CD14-positive monocyte (primary cell): ENCODE measurements at regions not wholly inside any gene's neighbourhood (a gene's known extent, or its start where the extent isn't known, plus 50 kb on each side); places are given as distances from the start of the nearest gene placed in this dataset.

Source experiments
- DNase-seq, 3 donors: peaks; one replicate each; pipeline ENCODE4 v3.0.0-alpha.2; 2011 to 2022
- H2AFZ ChIP-seq: 2 replicates; pipeline ENCODE4 v1.6.0; 2012; ENCODE audit warnings: mild to moderate bottlenecking, low read depth, low read length, inconsistent platforms; ENCODE audit not compliant: insufficient read depth, poor library complexity, severe bottlenecking
- H3K27ac ChIP-seq, 2 donors: 1 replicate in 1 of 2; 2 replicates in 1 of 2; pipeline ENCODE4 v1.5.1; 2012 to 2013; ENCODE audit warnings: low read length in 2 of 2, control low read depth in 1 of 2, inconsistent platforms in 1 of 2, low read depth in 1 of 2, mild to moderate bottlenecking in 1 of 2
- H3K27me3 ChIP-seq, 2 donors: one replicate each; pipeline versions ENCODE4 v1.6.0 to v1.6.1; 2011 to 2013; ENCODE audit warnings: low read length in 2 of 2; ENCODE audit not compliant: control insufficient read depth in 2 of 2, insufficient read depth in 2 of 2
- H3K36me3 ChIP-seq, 2 donors: replicated peaks in 1 of 2; 1 replicate in 1 of 2; 2 replicates in 1 of 2; pipeline versions ENCODE4 v1.5.1 to v1.6.1; 2012 to 2013; ENCODE audit warnings: low read length in 2 of 2, control low read depth in 1 of 2, inconsistent platforms in 1 of 2, mild to moderate bottlenecking in 1 of 2; ENCODE audit not compliant: insufficient read depth in 2 of 2, control insufficient read depth in 1 of 2
- H3K4me1 ChIP-seq, 2 donors: 1 replicate in 1 of 2; 2 replicates in 1 of 2; pipeline versions ENCODE4 v1.5.1 to v1.6.1; 2012 to 2013; ENCODE audit warnings: low read length in 2 of 2, control low read depth in 1 of 2, inconsistent platforms in 1 of 2, mild to moderate bottlenecking in 1 of 2, moderate library complexity in 1 of 2; ENCODE audit not compliant: insufficient read depth in 2 of 2, control insufficient read depth in 1 of 2
- H3K4me2 ChIP-seq: replicated peaks from 2 replicates; pipeline ENCODE3; 2012; ENCODE audit warnings: low read length, moderate library complexity, mild to moderate bottlenecking; ENCODE audit not compliant: poor library complexity, severe bottlenecking; ENCODE audit errors: extremely low read depth
- H3K4me3 ChIP-seq, 3 experiments: fragments of 200-600 bp in 1 of 3; sonication (generic) in 1 of 3; replicated peaks in 1 of 3; 1 replicate in 2 of 3; 2 replicates in 1 of 3; pipeline ENCODE4 v1.5.1; 2011 to 2013; ENCODE audit warnings: low read length in 3 of 3, mild to moderate bottlenecking in 3 of 3, control low read depth in 2 of 3, low read depth in 2 of 3, inconsistent platforms in 1 of 3, moderate library complexity in 1 of 3
- H3K79me2 ChIP-seq: 2 replicates; pipeline ENCODE4 v1.6.0; 2012; ENCODE audit warnings: mild to moderate bottlenecking, control low read depth, inconsistent platforms, low read length, moderate library complexity; ENCODE audit not compliant: insufficient read depth
- H3K9ac ChIP-seq: 2 replicates; pipeline ENCODE4 v1.6.0; 2017; ENCODE audit warnings: low read length, mild to moderate bottlenecking; ENCODE audit not compliant: insufficient read depth, poor library complexity, severe bottlenecking
- H3K9me3 ChIP-seq, 2 donors: replicated peaks in 1 of 2; 1 replicate in 1 of 2; 2 replicates in 1 of 2; pipeline versions ENCODE4 v1.5.1 to v1.6.1; 2012 to 2013; ENCODE audit warnings: low read length in 2 of 2, control low read depth in 1 of 2; ENCODE audit not compliant: control insufficient read depth in 1 of 2, insufficient read depth in 1 of 2
- H4K20me1 ChIP-seq: 2 replicates; pipeline ENCODE4 v1.6.0; 2012; ENCODE audit warnings: mild to moderate bottlenecking, low read length, control low read depth, moderate library complexity; ENCODE audit not compliant: insufficient read depth
- H3K27ac Mint-ChIP-seq, 7 donors: one replicate each; pipeline ENCODE4 v1.8.0; 2020; ENCODE audit warnings: mild to moderate bottlenecking in 7 of 7, mixed read lengths in 7 of 7, moderate library complexity in 6 of 7, inconsistent platforms in 2 of 7
- H3K27me3 Mint-ChIP-seq, 3 donors: one replicate each; pipeline ENCODE4 v1.8.0; 2021 to 2022; ENCODE audit warnings: low read depth in 3 of 3, mild to moderate bottlenecking in 3 of 3, mixed read lengths in 3 of 3, moderate library complexity in 3 of 3, inconsistent platforms in 1 of 3
- H3K36me3 Mint-ChIP-seq, 2 donors: one replicate each; pipeline ENCODE4 v1.8.0; 2020; ENCODE audit warnings: mixed read lengths in 2 of 2, inconsistent platforms in 1 of 2, mild to moderate bottlenecking in 1 of 2
- H3K4me1 Mint-ChIP-seq: one replicate; pipeline ENCODE4 v1.8.0; 2020; ENCODE audit warnings: mild to moderate bottlenecking, mixed read lengths
- H3K4me3 Mint-ChIP-seq, 2 donors: one replicate each; pipeline ENCODE4 v1.8.0; 2020; ENCODE audit warnings: mild to moderate bottlenecking in 2 of 2, mixed read lengths in 2 of 2, moderate library complexity in 1 of 2
- H3K9me3 Mint-ChIP-seq, 7 donors: one replicate each; pipeline ENCODE4 v1.8.0; 2020 to 2022; ENCODE audit warnings: mixed read lengths in 7 of 7, mild to moderate bottlenecking in 6 of 7, moderate library complexity in 6 of 7, inconsistent platforms in 2 of 7
- WGBS: methylation state at CpG from one replicate; pipeline ENCODE4 v1.1.5; 2013; ENCODE audit warnings: missing lambda C conversion rate; ENCODE audit not compliant: insufficient coverage; 5-methylcytosine and 5-hydroxymethylcytosine counted together
- intact Hi-C, 2 donors: fragments of 100-400 bp; cut with micrococcal nuclease; formaldehyde crosslinking; loops; one replicate each; pipeline versions ENCODE4 v1.15.0 to v1.15.1; 2023
- TF ChIP-seq, protein P1 (sequence below): fragments of 200-600 bp; IDR thresholded peaks from one replicate; pipeline ENCODE4 v1.8.0; 2022; ENCODE audit warnings: antibody characterized with exemption, mild to moderate bottlenecking

DNA sequence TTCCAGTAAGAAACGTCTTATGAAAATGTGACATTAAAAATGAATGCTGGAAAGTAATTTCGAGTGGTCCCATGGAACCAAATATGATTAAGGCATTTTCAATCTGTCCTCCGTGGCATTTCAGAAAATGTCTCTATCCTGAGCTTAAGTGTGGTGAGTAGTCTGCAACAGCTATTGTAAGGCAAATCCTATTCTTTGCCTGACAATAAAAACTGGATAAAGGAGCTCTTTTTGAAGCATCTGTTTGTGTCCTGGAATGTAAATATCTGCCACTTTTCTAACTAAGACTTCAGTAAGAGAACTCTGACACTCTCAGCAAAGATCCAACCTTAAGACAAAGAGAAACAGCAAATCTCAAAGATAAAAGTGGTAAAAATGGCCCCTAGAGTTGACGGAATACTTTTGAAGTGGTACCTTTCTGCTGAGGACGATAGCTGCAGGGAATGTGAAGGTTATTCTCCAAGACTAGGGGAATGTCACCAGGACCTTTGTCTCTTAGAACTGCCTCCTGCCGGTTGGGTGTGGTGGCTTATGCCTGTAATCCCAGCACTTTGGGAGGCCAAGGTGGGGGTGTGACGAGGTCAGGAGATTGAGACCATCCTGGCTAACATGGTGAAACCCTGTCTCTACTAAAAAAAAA, 486.7 kb upstream of the ZP4 start:
- Histone ChIP-seq H3K36me3 (no peaks in the 10 kb centered on the region), H3K27me3 (no peaks in the 10 kb centered on the region), H3K4me2 (no peak overlapping the region), H3K27ac (no peak overlapping the region), H2AFZ (no peak overlapping the region), H4K20me1 (no peaks in the 10 kb centered on the region), H3K9me3 (no peaks in the 10 kb centered on the region), H3K4me3 (no peak overlapping the region), H3K9ac (no peak overlapping the region), H3K4me1 (no peaks in the 10 kb centered on the region), H3K79me2 (no peaks in the 10 kb centered on the region)
- Mint-ChIP-seq H3K4me1 (no peaks in the 10 kb centered on the region), H3K27me3 (no peaks in the 10 kb centered on the region), H3K9me3 (peaks cover 4 to 17% (median 10%) of the 10 kb centered on the region in 7 donors), H3K27ac (no peak overlapping the region), H3K4me3 (no peak overlapping the region), H3K36me3 (no peaks in the 10 kb centered on the region)
- TF ChIP-seq, protein P1, sequence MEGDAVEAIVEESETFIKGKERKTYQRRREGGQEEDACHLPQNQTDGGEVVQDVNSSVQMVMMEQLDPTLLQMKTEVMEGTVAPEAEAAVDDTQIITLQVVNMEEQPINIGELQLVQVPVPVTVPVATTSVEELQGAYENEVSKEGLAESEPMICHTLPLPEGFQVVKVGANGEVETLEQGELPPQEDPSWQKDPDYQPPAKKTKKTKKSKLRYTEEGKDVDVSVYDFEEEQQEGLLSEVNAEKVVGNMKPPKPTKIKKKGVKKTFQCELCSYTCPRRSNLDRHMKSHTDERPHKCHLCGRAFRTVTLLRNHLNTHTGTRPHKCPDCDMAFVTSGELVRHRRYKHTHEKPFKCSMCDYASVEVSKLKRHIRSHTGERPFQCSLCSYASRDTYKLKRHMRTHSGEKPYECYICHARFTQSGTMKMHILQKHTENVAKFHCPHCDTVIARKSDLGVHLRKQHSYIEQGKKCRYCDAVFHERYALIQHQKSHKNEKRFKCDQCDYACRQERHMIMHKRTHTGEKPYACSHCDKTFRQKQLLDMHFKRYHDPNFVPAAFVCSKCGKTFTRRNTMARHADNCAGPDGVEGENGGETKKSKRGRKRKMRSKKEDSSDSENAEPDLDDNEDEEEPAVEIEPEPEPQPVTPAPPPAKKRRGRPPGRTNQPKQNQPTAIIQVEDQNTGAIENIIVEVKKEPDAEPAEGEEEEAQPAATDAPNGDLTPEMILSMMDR = no peak
- WGBS = 92% methylated on average over 5 of the region's 7 CpGs
- intact Hi-C loops = no loop called here
- DNase-seq = no peak

DNA sequence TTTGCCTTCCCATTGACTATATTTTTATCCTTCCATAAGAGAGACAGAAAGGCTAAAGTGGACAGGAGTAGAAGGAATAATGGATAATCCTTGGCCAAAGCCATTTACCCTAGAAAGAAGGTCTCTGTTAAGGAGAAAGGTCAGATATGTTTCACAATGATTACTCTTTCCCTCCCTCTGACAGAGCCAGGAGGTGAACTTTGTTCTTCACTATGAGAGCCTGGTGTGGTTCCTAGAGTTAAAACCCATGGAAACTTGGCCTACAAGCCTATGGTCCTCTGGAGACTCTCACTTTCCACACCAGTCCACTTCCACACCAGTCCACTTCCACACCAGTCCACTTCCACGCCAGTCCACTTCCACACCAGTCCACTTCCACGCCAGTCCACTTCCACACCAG, 479.9 kb upstream of the ZP4 start:
- no peaks in the 10 kb centered on the region for H3K27me3 ChIP-seq
- 89% methylated on average over 2 of the region's 2 CpGs for WGBS
- peaks cover 0 to 7% (median 3%) of the 10 kb centered on the region in 7 donors for H3K9me3 Mint-ChIP-seq
- no peaks in the 10 kb centered on the region for H3K79me2 ChIP-seq
- no peaks in the 10 kb centered on the region for H3K4me1 ChIP-seq
- no peak overlapping the region for H3K4me3 Mint-ChIP-seq
- H3K9me3 ChIP-seq = peaks cover 0 to 2% of the 10 kb centered on the region in 2 donors
- H3K4me2 ChIP-seq = no peak overlapping the region
- no peaks in the 10 kb centered on the region for H3K36me3 ChIP-seq
- H3K27me3 Mint-ChIP-seq = peaks cover 0 to 1% (median 0%) of the 10 kb centered on the region in 3 donors
- intact Hi-C loops = no loop called here
- no peak overlapping the region for H3K27ac ChIP-seq
- H3K27ac Mint-ChIP-seq = no peak overlapping the region
- DNase-seq = no peak
- no peak overlapping the region for H3K4me3 ChIP-seq
- no peak overlapping the region for H2AFZ ChIP-seq
- H3K36me3 Mint-ChIP-seq = no peaks in the 10 kb centered on the region
- no peak overlapping the region for H3K9ac ChIP-seq
- no peaks in the 10 kb centered on the region for H3K4me1 Mint-ChIP-seq
- TF ChIP-seq, protein P1 = no peak
- no peaks in the 10 kb centered on the region for H4K20me1 ChIP-seq
